RWPE2 (cell line): ENCODE measurements at regions not wholly inside any gene's neighbourhood (a gene's known extent, or its start where the extent isn't known, plus 50 kb on each side); places are given as distances from the start of the nearest gene placed in this dataset.
"Not testable (repeated sequence)": the region's sequence is repeated elsewhere in the genome, so short reads cannot be mapped to it uniquely, and the experiment has no call there.

Source experiments
- ATAC-seq: fragments of 200-7000 bp; cut with Tn5 transposase; 3 replicates; pipeline ENCODE4 v1.9.1; 2021; ENCODE audit warnings: low read depth
- DNase-seq: peaks from one replicate; pipeline ENCODE4 v3.0.0-alpha.2; 2020; ENCODE audit warnings: low spot score
- H3K27ac ChIP-seq: fragments of 450-650 bp; 2 replicates; pipeline ENCODE4 v1.5.1; 2017; ENCODE audit warnings: mild to moderate bottlenecking; ENCODE audit not compliant: poor library complexity, severe bottlenecking
- H3K27me3 ChIP-seq: fragments of 250-450 bp; sonication (Bioruptor Pico); 2 replicates; pipeline ENCODE4 v1.5.1; 2021; ENCODE audit warnings: mild to moderate bottlenecking, moderate library complexity; ENCODE audit not compliant: insufficient read depth, poor library complexity, severe bottlenecking
- H3K36me3 ChIP-seq: fragments of 250-450 bp; sonication (Bioruptor Pico); 2 replicates; pipeline ENCODE4 v1.5.1; 2020; ENCODE audit warnings: low read depth, mild to moderate bottlenecking, moderate library complexity
- H3K4me1 ChIP-seq: fragments of 250-450 bp; sonication (Bioruptor Pico); 2 replicates; pipeline ENCODE4 v1.5.1; 2021; ENCODE audit warnings: mild to moderate bottlenecking, moderate library complexity; ENCODE audit not compliant: insufficient read depth, poor library complexity, severe bottlenecking
- H3K4me3 ChIP-seq: fragments of 250-450 bp; sonication (Bioruptor Pico); 2 replicates; pipeline ENCODE4 v1.5.1; 2021; ENCODE audit warnings: mild to moderate bottlenecking, moderate library complexity; ENCODE audit not compliant: severe bottlenecking
- H3K9me3 ChIP-seq: fragments of 250-450 bp; sonication (Bioruptor Pico); 2 replicates; pipeline ENCODE4 v1.5.1; 2021; ENCODE audit warnings: mild to moderate bottlenecking, moderate library complexity; ENCODE audit not compliant: severe bottlenecking
- CTCF ChIP-seq: fragments of 450-650 bp; IDR thresholded peaks from one replicate; pipeline ENCODE4 v1.5.1; 2017; ENCODE audit warnings: mild to moderate bottlenecking, moderate library complexity; ENCODE audit not compliant: poor library complexity, severe bottlenecking

- peaks cover 5% of the 10 kb centered on the region for H3K27me3 ChIP-seq
- no peaks in the 10 kb centered on the region for H3K36me3 ChIP-seq
- DNase-seq, result no peak
- no peak overlapping the region for H3K4me3 ChIP-seq
- no peak overlapping the region for H3K27ac ChIP-seq
- H3K4me1 ChIP-seq, result no peaks in the 10 kb centered on the region
- TF ChIP-seq CTCF, result no peak
- no peak for ATAC-seq
- H3K9me3 ChIP-seq, result no peaks in the 10 kb centered on the region
Observed at GRCh38 chr14:22105006-22105623, 431.5 kb upstream of the OR4E1 start.

- H3K27me3 ChIP-seq, result peaks cover 14% of the 10 kb centered on the region
- not testable (repeated sequence) for H3K4me3 ChIP-seq, ATAC-seq, H3K27ac ChIP-seq, DNase-seq, H3K36me3 ChIP-seq, H3K4me1 ChIP-seq, H3K9me3 ChIP-seq
Observed at GRCh38 chr14:22100764-22101120, 427.1 kb upstream of the OR4E1 start.

GRCh38 chr14:22099942-22100763 is 426.5 kb upstream of the OR4E1 start:
- peak; percentile 98 for ATAC-seq
- TF ChIP-seq CTCF, result peak; percentile 90

DNA sequence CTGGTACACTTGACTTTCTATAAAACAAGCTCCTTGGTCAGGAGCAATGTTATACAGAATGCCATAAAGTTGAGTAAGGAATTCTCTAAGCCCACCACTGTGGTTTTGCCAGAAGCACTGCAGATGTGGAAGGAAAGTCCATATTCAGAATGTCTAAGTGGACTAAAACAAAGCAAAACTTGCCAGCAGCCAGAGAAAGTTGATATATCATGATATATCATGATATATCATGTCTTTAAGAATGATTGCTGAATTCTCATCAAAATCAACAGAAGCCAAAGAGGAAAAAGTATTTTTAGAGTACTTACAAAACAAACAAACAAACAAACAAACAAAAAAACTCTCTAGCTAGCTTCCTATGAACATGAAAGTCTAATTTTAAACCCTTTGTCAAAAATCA is 424.8 kb upstream of the OR4E1 start:
- Histone ChIP-seq H3K9me3 (no peaks in the 10 kb centered on the region), H3K36me3 (no peaks in the 10 kb centered on the region), H3K4me3 (no peak overlapping the region), H3K4me1 (no peaks in the 10 kb centered on the region), H3K27me3 (peaks cover 9% of the 10 kb centered on the region), H3K27ac (no peak overlapping the region)
- ATAC-seq (no peak), DNase-seq (no peak)
- no peak for TF ChIP-seq CTCF

More at GRCh38 chr14:22099942-22100763, 426.5 kb upstream of the OR4E1 start:
- Histone ChIP-seq H3K4me3 (no peak overlapping the region), H3K27ac (no peak overlapping the region), H3K9me3 (no peaks in the 10 kb centered on the region), H3K36me3 (no peaks in the 10 kb centered on the region), H3K4me1 (no peaks in the 10 kb centered on the region), H3K27me3 (peaks cover 14% of the 10 kb centered on the region)
- DNase-seq, result peak; percentile 67

- Histone ChIP-seq H3K4me1 (no peaks in the 10 kb centered on the region), H3K27me3 (peaks cover 9% of the 10 kb centered on the region), H3K4me3 (no peak overlapping the region), H3K36me3 (no peaks in the 10 kb centered on the region), H3K27ac (no peak overlapping the region), H3K9me3 (no peaks in the 10 kb centered on the region)
- no peak for TF ChIP-seq CTCF
- no peak for ATAC-seq
- no peak for DNase-seq
Observed at GRCh38 chr14:22097586-22098292, 424.1 kb upstream of the OR4E1 start.
